H1 (cell line): ENCODE measurements at regions not wholly inside any gene's neighbourhood (a gene's known extent, or its start where the extent isn't known, plus 50 kb on each side); places are given as distances from the start of the nearest gene placed in this dataset.
"Not testable (repeated sequence)": the region's sequence is repeated elsewhere in the genome, so short reads cannot be mapped to it uniquely, and the experiment has no call there.

Experiments used
- CTCF ChIA-PET: fragments of 300-600 bp; sonication (Branson Sonifier 250); formaldehyde crosslinking; loops from one replicate; lab custom pipeline; 2021; ENCODE audit not compliant: partially characterized antibody; lab: Charles Lee
- POLR2A ChIA-PET: fragments of 300-600 bp; sonication (Branson Sonifier 250); formaldehyde crosslinking; loops from one replicate; lab custom pipeline; 2021; ENCODE audit warnings: inconsistent platforms; ENCODE audit not compliant: partially characterized antibody; lab: Charles Lee
- DNase-seq, 2 experiments: peaks; one replicate each; pipeline versions ENCODE4 v3.0.0 to v3.0.0-alpha.2; 2010 to 2022; ENCODE audit warnings: low spot score in 2 of 2, low read depth in 1 of 2, mixed read lengths in 1 of 2
- FAIRE-seq: peaks from 2 replicates; lab custom pipeline; 2011; peaks lifted over from hg19 to GRCh38; lab: Jason Lieb, UNC
- H2AFZ ChIP-seq: 2 replicates; pipeline ENCODE4 v1.8.1; 2012; ENCODE audit warnings: low read length, inconsistent platforms
- H2AK5ac ChIP-seq: 2 replicates; pipeline ENCODE4 v1.6.1; 2013; ENCODE audit warnings: low read depth, low read length
- H2BK120ac ChIP-seq: replicated peaks from 2 replicates; pipeline ENCODE3; 2013; ENCODE audit warnings: low read depth, low read length, inconsistent platforms
- H2BK12ac ChIP-seq: 2 replicates; pipeline ENCODE4 v1.6.1; 2013; ENCODE audit warnings: low read depth, low read length
- H2BK15ac ChIP-seq: 2 replicates; pipeline ENCODE4 v1.6.1; 2013; ENCODE audit warnings: low read length
- H2BK20ac ChIP-seq: 2 replicates; pipeline ENCODE4 v1.6.1; 2013; ENCODE audit warnings: low read length
- H2BK5ac ChIP-seq: 2 replicates; pipeline ENCODE4 v1.6.1; 2013; ENCODE audit warnings: low read depth, low read length
- H3K14ac ChIP-seq: 2 replicates; pipeline ENCODE4 v1.6.1; 2013; ENCODE audit warnings: inconsistent platforms; ENCODE audit not compliant: insufficient read length
- H3K18ac ChIP-seq: 2 replicates; pipeline ENCODE4 v1.6.1; 2013; ENCODE audit warnings: low read length; ENCODE audit errors: extremely low read depth
- H3K23ac ChIP-seq: 2 replicates; pipeline ENCODE4 v1.6.1; 2013; ENCODE audit warnings: inconsistent platforms; ENCODE audit not compliant: insufficient read length
- H3K23me2 ChIP-seq: 2 replicates; pipeline ENCODE4 v1.6.1; 2013; ENCODE audit warnings: low read depth, low read length
- H3K27ac ChIP-seq: 2 replicates; pipeline ENCODE4 v1.6.1; 2011; ENCODE audit warnings: low read depth, low read length, inconsistent platforms
- H3K27me3 ChIP-seq, 4 experiments: replicated peaks in 1 of 4; 1 replicate in 1 of 4; 2 replicates in 3 of 4; pipeline versions ENCODE4 v1.6.1 to v1.8.1; 2011 to 2013; ENCODE audit warnings: low read length in 3 of 4, mild to moderate bottlenecking in 3 of 4, inconsistent platforms in 2 of 4, mixed read lengths in 2 of 4, moderate library complexity in 1 of 4; ENCODE audit not compliant: control insufficient read depth in 3 of 4, insufficient read depth in 3 of 4; ENCODE audit errors: extremely low read depth in 1 of 4
- H3K36me3 ChIP-seq, 4 experiments: 2 replicates each; pipeline versions ENCODE4 v1.6.1 to v1.8.1; 2011 to 2013; ENCODE audit warnings: mild to moderate bottlenecking in 4 of 4, low read length in 3 of 4, moderate library complexity in 2 of 4, control low read depth in 1 of 4, inconsistent platforms in 1 of 4; ENCODE audit not compliant: insufficient read depth in 4 of 4, control insufficient read depth in 2 of 4
- H3K4ac ChIP-seq: replicated peaks from 2 replicates; pipeline ENCODE3; 2013; ENCODE audit warnings: low read length, low read depth, mixed read lengths, inconsistent platforms; ENCODE audit not compliant: insufficient read length
- H3K4me1 ChIP-seq, 4 experiments: replicated peaks in 1 of 4; 1 replicate in 1 of 4; 2 replicates in 3 of 4; pipeline versions ENCODE4 v1.6.1 to v1.8.1; 2011 to 2013; ENCODE audit warnings: low read length in 3 of 4, inconsistent platforms in 2 of 4, mixed read lengths in 1 of 4; ENCODE audit not compliant: insufficient read depth in 4 of 4, control insufficient read depth in 3 of 4
- H3K4me2 ChIP-seq, 2 experiments: 2 replicates each; pipeline versions ENCODE4 v1.6.1 to v1.8.1; 2011 to 2013; ENCODE audit warnings: low read depth in 2 of 2, low read length in 2 of 2, control low read depth in 1 of 2, inconsistent platforms in 1 of 2, mild to moderate bottlenecking in 1 of 2; ENCODE audit not compliant: insufficient read depth in 1 of 2
- H3K4me3 ChIP-seq, 4 experiments: fragments of 200-600, 300-600 bp in 1 of 4; sonication (generic), shearing (Covaris generic), sonication (Bioruptor Twin) in 1 of 4; 2 replicates each; pipeline versions ENCODE4 v1.5.1 to v1.8.1; 2011 to 2016; ENCODE audit warnings: low read length in 4 of 4, low read depth in 3 of 4, control low read depth in 2 of 4, inconsistent platforms in 2 of 4, mild to moderate bottlenecking in 2 of 4, mixed read lengths in 1 of 4, moderate library complexity in 1 of 4; ENCODE audit not compliant: insufficient read depth in 2 of 4; ENCODE audit errors: extremely low read depth in 1 of 4
- H3K56ac ChIP-seq: replicated peaks from 2 replicates; pipeline ENCODE3; 2013; ENCODE audit warnings: low read depth, mild to moderate bottlenecking, mixed read lengths, low read length, inconsistent platforms; ENCODE audit not compliant: insufficient read length
- H3K79me1 ChIP-seq: 2 replicates; pipeline ENCODE4 v1.6.1; 2013; ENCODE audit warnings: low read depth, low read length, control low read depth
- H3K79me2 ChIP-seq, 2 experiments: 2 replicates each; pipeline versions ENCODE4 v1.6.1 to v1.8.1; 2012 to 2013; ENCODE audit warnings: low read length in 2 of 2, mild to moderate bottlenecking in 2 of 2, inconsistent platforms in 1 of 2; ENCODE audit not compliant: insufficient read depth in 2 of 2, control insufficient read depth in 1 of 2
- H3K9ac ChIP-seq, 4 experiments: replicated peaks in 1 of 4; 1 replicate in 1 of 4; 2 replicates in 3 of 4; pipeline versions ENCODE4 v1.6.1 to v1.8.1; 2011 to 2013; ENCODE audit warnings: low read depth in 3 of 4, low read length in 3 of 4, control low read depth in 2 of 4, mild to moderate bottlenecking in 2 of 4, moderate library complexity in 2 of 4, inconsistent platforms in 1 of 4; ENCODE audit errors: extremely low read depth in 1 of 4
- H3K9me3 ChIP-seq, 2 experiments: 2 replicates each; pipeline versions ENCODE4 v1.6.1 to v1.8.1; 2012 to 2013; ENCODE audit warnings: mild to moderate bottlenecking in 2 of 2, moderate library complexity in 2 of 2, control low read depth in 1 of 2, inconsistent platforms in 1 of 2, low read depth in 1 of 2, low read length in 1 of 2, mixed read lengths in 1 of 2; ENCODE audit not compliant: insufficient read depth in 2 of 2
- H4K20me1 ChIP-seq, 2 experiments: replicated peaks in 1 of 2; 2 replicates each; pipeline versions ENCODE3 to v1.8.1; 2011 to 2013; ENCODE audit warnings: inconsistent platforms in 2 of 2, low read length in 2 of 2, mild to moderate bottlenecking in 1 of 2; ENCODE audit not compliant: insufficient read depth in 2 of 2, control insufficient read depth in 1 of 2
- H4K5ac ChIP-seq: 2 replicates; pipeline ENCODE4 v1.6.1; 2013; ENCODE audit warnings: low read length, low read depth, mixed read lengths, inconsistent platforms; ENCODE audit not compliant: insufficient read length
- H4K8ac ChIP-seq: 2 replicates; pipeline ENCODE4 v1.8.0; 2013; ENCODE audit warnings: mild to moderate bottlenecking, moderate library complexity, low read length, inconsistent platforms; ENCODE audit not compliant: insufficient read depth; ENCODE audit errors: extremely low read depth
- H4K91ac ChIP-seq: replicated peaks from 2 replicates; pipeline ENCODE3; 2013; ENCODE audit warnings: low read length, mixed read lengths, inconsistent platforms; ENCODE audit not compliant: insufficient read length
- WGBS, 2 experiments: shearing (Covaris generic) in 1 of 2; methylation state at CpG; one replicate each; pipeline versions ENCODE4 v1.1.6 to v1.1.7; 2013 to 2015; ENCODE audit warnings: low lambda C conversion rate in 2 of 2, mixed read lengths in 2 of 2, inconsistent platforms in 1 of 2, low coverage in 1 of 2, missing lambda C conversion rate in 1 of 2; ENCODE audit not compliant: insufficient replicate concordance in 2 of 2, insufficient coverage in 1 of 2, insufficient read length in 1 of 2; ENCODE audit errors: extremely low coverage in 1 of 2, missing lambda C conversion rate in 1 of 2; 5-methylcytosine and 5-hydroxymethylcytosine counted together

DNA sequence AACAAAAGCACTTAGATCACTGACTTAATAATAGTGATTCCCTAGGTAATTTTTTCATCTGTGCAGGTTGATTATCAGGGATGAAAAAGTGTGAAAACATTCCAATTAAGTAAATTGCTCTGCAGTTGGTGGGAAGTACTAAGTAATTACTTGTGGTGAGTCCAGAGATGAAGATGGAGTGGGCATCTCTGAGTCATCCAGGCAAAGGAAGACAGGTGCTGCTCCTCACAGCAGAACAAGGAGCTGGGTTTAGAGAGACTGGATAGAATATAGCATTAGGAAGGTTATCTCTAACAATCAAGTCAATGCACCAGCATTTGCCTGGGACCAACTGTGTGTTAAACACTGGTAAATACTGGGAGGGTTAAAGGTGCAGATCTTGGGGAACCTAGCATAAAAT is 174.0 kb upstream of the SPATA31A3 start:
- not testable (repeated sequence) for H2BK12ac ChIP-seq, FAIRE-seq, H3K79me2 ChIP-seq

DNA sequence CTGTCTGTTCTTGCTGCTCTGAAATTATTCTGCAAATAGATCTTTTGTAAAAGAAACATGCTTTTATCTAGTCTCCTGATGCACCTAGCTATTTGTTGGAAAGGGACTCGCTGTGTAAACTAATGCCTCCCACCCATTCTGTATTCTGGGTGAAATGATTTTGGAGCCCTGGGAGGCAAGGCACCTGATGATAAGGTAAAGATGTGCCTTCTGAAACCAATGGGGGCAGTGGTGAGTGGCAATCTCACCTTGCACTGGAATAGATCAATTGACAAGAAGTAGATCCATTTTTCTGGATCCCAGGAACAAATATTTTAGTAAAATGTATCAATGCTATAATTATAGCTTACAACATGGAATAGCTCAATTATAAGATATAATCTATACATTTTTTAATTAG is 170.5 kb upstream of the SPATA31A3 start:
- H3K23me2 ChIP-seq, H3K9ac ChIP-seq, H3K14ac ChIP-seq, H4K5ac ChIP-seq, H4K20me1 ChIP-seq, POLR2A ChIA-PET, H2AK5ac ChIP-seq, H2BK20ac ChIP-seq, H3K79me1 ChIP-seq, H3K4me2 ChIP-seq, H2AFZ ChIP-seq, H3K4me1 ChIP-seq, H3K18ac ChIP-seq, H2BK15ac ChIP-seq, H3K36me3 ChIP-seq, H3K4ac ChIP-seq, H4K91ac ChIP-seq, H3K27ac ChIP-seq, H3K27me3 ChIP-seq, H2BK120ac ChIP-seq, H4K8ac ChIP-seq, H3K9me3 ChIP-seq, H3K23ac ChIP-seq, H2BK12ac ChIP-seq, H2BK5ac ChIP-seq, H3K56ac ChIP-seq, H3K79me2 ChIP-seq, DNase-seq, FAIRE-seq, H3K4me3 ChIP-seq, CTCF ChIA-PET: not testable (repeated sequence)
- WGBS, 2 experiments: no CpG with 5 or more reads among the region's 1 CpG

More for the DNA sequence above, 174.0 kb upstream of the SPATA31A3 start:
- H3K27me3 ChIP-seq, H3K27ac ChIP-seq, H3K4ac ChIP-seq, POLR2A ChIA-PET, H3K9me3 ChIP-seq, H3K79me1 ChIP-seq, H4K20me1 ChIP-seq, H2AK5ac ChIP-seq, H2BK120ac ChIP-seq, H3K23me2 ChIP-seq, H2BK15ac ChIP-seq, H3K4me2 ChIP-seq, H3K56ac ChIP-seq, H4K91ac ChIP-seq, H2AFZ ChIP-seq, H3K9ac ChIP-seq, H3K14ac ChIP-seq, H3K18ac ChIP-seq, H3K36me3 ChIP-seq, H4K5ac ChIP-seq, H4K8ac ChIP-seq, H3K23ac ChIP-seq, H3K4me3 ChIP-seq, H3K4me1 ChIP-seq, DNase-seq, H2BK20ac ChIP-seq, H2BK5ac ChIP-seq, CTCF ChIA-PET: not testable (repeated sequence)
